22Rv1 (cell line): ENCODE measurements at regions not wholly inside any gene's neighbourhood (a gene's known extent, or its start where the extent isn't known, plus 50 kb on each side); places are given as distances from the start of the nearest gene placed in this dataset.

ENCODE experiments used
- CTCF ChIP-seq: fragments of 450-650 bp; IDR thresholded peaks from 2 replicates; pipeline ENCODE4 v1.5.1; 2017; ENCODE audit warnings: mild to moderate bottlenecking
- ZFX ChIP-seq: fragments of 450-650 bp; IDR thresholded peaks from 2 replicates; pipeline ENCODE4 v1.6.1; 2017; ENCODE audit warnings: antibody characterized with exemption, borderline replicate concordance

GRCh38 chr5:62231576-62231975 lies 74.4 kb upstream of the KIF2A start:
- TF ChIP-seq CTCF (no peak), ZFX (no peak)
